Stimulated activated naive CD4-positive, alpha-beta T cell treated with Interleukin-2 at 50 U/mL for 16 hours (primary cell): ENCODE measurements at regions not wholly inside any gene's neighbourhood (a gene's known extent, or its start where the extent isn't known, plus 50 kb on each side); places are given as distances from the start of the nearest gene placed in this dataset.

Experiments used
- DNase-seq: peaks from one replicate; lab custom pipeline; 2025; lab: John Stamatoyannopoulos, UW

DNA sequence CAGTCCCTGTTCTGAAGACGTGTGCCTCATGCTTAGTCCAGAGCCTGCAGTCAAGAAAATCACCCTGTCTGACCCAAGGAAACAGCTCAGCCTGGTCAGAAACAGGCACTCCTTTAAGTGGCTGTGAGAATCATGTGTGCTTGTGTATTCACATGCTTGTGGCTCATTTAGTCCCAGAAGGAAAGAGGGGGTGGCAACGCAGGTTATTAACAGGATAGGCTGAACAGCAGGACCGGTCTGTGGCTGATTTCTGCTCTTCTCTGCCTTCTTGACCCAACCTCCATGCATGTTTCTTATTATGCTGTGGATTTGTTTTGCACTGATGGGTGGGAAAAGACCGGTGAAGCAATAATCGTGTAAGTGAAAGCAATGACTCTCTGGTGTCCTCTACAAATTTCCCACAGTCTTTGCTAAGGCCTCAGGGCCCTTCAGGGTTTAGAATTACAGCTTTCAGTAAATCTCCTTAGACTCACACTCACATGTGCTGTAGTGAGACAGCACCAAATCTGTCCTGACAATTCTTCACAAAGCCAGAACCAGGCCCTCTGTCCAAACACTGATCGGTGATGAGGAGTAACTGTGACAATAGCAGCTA is 288.1 kb downstream of the ETS1 start:
- no peak for DNase-seq

DNA sequence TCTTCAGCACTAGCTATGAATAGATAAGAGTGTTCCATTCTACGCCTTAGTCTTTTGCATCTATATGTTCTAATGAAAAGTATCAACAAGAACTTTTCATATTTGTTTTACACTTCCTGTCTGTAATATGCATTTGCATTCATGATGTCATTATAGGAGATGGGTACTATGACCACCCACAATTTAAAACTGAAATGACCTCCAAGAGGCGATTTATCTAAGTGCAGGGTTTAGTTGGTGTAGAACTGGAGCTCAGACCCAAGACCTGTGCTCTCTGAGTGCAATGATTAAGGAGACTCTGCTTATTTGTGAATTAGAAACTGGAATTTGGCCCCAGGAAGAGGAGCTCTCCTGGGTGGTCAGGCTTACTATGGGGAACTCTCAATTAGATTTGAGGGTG is 289.1 kb downstream of the ETS1 start:
- DNase-seq: no peak

DNA sequence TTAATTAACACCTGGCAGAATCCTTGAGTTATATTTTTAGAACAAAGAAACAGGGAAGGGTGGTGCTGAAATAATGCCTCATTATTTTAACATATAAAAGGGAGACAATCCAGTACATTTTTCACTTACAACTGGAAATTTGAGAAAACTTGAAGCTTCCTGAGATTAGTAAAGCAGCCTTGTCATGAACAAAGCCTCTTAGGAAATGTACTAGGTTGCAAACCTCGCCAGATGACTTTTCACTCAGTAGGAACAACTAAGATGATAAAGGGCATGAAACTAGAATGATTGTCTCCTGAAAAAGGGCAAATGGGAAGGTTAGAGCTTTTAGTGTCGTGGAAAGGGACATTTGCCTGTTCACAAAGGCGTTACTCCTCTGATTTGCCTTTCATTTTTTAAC is 289.6 kb downstream of the ETS1 start:
- no peak for DNase-seq

DNA sequence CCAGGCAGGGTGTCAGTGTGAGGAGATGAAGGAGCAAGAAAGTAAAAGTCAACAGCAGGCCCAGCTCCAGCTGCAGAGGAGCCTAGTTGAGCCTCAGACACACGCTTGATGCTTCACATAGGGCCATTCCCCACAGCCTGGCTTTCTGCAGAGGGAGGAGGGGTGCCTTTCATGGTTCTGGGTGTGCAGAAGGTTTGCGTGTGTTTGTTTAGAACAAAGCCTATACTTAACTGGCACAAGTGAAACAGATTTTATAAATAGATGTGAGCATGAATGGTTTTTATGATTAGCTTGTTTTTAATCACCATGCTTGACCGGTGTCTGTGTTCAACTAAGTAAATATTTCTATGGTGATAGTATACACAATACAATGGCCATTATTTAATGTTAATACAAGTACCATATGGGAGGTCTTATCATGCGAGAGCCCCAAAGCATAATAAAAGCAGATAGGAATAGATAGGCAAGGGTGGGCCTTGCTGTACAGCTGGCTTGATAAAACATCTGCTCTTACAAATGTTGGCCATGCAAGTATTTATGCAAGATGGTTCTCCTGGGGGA is 290.2 kb downstream of the ETS1 start:
- DNase-seq: no peak

DNA sequence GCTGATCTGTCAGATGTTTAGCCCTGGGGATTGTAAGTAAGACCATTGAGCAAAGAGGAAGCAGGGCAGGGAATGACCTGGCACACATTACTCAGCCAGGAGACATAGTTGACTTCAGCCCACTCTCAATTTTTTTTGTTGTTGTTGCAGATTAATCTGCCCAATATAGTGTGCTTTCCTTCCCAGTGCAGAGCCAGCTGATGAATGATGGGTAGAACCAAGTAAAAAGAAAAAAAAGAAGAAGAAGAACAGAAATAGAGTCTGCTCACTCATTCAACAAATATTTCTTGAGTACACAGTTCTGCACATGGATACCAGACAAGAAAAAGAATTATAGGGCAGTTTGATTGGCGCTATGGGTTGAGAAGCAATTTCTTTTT is 292.7 kb downstream of the ETS1 start:
- DNase-seq: no peak

DNA sequence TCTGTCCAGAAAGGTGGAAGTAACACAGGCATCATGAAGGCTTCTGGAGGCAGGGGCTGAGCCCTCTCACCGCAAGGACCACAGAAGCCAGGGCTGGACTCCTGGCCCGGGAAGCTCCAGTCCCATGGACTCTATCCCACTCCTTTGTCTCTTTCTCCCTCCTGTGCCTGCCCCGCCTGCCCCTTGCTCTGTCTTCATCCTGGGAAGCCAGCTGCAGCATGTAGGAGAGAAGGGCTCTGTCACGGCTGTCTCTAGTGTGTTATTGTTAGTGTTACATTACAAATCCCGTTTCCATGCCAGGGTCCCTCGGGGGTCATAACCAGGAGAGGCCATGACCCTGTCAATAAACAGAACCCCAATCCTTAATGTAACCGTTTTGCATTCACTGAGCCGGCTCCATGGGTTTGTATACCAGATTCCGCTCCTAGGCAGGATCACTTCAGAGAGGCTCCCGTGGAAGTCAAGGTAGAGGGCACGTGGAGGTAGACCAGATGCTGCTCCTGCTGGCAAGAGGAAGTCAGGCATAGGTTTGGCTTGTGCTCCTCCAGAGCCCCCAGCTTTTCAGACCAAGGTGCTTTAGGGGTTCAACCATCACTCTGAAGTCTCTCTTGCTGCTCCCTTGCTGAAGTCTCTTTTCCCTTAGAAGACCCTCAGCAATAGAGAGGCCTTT is 293.2 kb downstream of the ETS1 start:
- no peak for DNase-seq

DNA sequence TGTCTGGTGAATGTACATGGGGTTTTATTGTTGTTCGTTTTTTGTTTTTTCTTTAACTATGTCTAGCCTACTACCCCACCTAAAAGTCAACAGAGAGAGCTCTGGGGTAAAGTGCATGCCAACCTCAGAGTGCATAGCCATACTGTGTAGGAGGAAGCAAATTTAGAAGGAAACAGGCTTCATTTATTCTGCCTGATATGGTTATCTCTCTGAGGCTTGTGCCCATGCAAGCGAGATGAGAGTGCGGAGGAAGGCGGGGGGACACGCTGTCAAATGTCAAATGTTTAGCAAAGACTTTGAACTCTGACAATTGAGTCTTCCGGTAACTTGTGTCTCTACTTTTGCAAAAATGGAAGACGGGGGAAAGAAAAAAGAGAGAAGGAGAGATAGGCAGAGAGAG is 295.5 kb downstream of the ETS1 start:
- DNase-seq: peak; percentile 54

DNA sequence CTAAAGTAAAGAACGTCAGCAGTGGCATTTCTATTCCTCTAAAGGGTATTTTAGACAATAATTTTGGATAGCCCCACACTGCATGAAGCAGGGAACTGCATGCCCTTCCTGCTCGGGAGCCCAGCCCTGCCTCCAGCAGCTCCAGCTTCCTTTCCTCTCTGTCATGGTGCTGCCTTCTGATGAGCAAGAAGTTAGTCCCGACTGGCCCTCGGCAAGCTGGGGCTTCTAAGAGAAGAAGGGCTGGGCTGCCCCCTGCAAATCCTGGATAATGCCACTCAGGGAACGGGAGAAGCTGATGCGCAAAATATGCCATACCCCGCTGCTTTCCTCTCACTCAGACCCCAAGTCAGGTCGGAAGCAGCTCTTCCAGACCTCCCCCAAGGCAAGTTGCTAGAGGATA is 296.4 kb downstream of the ETS1 start:
- DNase-seq: no peak

DNA sequence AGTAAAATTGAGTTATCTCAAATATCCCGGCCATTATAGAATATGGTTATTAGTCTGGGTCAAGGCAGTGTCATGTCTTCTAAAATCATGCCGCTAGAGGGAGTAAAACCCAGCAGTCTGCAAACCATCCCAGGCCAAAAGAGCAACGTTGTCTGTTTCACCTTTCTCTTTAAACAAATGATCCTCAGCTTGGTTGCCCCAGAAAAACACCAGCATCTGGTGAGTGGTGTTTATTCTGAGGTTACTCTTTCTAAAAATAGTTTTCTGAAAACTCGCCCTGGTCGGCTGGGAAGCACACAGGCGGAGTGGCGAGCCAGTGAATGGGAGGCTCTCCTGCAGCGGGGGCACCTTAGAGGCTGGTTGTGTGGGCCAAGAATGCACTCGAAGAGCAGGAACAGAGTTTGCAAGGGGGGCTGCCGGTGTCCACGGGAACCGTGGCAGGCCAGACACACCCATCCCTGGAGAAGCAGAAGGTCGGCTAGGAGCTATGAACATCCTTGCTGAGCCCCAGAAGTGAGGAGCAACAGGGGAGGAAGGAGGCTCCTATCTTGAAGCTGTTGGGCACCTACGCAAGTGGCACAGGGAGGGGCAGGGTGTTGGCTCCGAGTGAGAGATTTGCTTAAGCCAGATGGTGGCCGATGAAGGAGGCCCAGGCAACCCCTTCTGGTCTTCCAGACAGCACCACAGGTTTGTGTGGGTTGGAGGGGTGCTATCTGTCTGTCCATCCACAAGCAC is 297.1 kb downstream of the ETS1 start:
- peak; percentile 74 for DNase-seq

DNA sequence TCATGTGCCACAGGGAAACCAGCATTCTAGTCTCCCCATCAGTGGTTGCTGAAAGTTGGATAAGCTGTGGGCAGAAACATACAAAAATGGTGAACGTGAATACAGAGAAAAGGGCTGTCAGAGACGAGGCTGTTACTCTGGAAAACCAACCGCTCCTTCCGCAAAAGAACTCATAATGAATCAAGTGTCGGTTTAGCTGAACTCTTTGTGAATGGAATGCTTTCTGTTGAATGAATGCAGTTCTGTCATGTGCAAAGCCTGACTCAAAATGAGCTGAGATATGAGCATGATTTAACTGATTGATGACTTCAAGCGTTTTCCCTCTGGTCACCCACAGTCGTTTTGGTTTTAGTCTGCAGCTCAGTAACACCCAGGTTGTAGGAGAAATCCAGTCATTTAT is 298.3 kb downstream of the ETS1 start:
- DNase-seq: peak; percentile 50

DNA sequence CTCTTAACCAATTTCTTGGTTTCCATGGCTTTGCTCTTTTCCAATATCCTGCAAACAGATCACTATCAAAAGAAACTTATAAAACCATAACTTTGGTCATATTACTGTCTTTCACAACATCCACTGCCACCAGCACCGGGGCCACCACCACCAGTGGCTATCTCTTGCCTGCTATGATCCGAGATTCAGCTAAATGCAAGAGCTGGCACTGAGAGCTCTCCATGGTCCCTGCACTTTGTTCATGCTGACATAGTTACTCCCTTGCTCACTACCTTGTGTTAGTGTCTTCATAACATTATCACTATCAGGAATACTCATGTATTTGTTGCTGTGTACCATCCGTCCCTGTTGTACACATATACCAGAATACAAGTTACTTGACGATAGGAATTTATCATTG is 299.0 kb downstream of the ETS1 start:
- no peak for DNase-seq

DNA sequence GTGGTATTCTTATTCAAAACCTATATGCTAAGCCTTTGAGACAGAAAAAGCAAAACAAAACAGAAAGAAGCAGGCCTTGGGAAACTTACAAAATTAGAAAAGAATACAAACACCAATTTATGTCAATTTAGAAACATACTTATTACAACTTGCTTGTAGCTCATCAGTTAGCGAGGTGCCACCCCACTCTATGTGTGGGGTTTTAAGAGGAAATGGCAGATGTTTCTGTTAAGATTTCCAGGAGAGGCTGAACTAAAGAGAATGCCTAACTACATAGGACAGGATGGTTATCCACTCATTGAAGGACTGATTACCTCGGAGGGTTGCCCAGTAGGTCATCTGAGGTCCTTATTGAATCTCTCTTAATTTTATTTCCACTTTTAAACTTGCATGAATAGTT is 302.0 kb downstream of the ETS1 start:
- DNase-seq: no peak

DNA sequence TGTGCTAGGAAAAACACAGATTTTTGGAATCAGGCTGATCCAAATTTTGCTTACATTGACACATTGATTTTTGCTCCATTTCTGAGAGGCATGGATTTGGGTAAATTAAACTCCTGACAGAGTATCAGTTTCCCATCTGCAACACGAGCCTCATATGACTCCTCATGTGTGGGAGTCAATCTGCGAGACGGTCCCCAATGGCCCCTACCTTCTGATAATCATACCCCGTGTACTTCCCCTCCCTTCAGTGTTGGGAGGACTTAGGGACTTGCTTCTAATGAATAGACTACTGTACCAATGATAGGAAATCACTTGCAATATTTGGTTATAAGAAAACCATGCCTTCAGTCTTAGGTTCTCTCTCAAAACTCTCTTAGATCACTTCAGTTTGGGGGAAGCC is 302.7 kb downstream of the ETS1 start:
- DNase-seq: no peak

DNA sequence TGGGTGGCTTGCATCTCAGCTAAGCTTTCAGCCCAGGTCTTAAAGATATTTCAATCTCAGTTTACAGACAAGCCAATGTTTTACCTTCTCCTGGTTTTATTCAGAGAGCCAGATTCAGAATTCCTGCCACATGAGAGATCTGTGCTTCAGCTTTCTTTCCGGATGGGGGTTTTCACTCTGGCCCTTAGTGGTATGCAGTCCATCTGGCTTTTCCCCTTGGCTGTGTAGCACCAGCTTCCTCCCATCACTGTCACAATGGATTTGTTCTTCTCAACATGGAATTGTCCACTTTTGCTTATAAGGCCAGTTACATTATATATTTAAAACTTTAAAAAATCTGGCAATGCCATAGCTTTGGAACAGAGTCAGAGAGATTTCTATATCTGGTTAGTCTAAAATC is 303.9 kb downstream of the ETS1 start:
- no peak for DNase-seq

DNA sequence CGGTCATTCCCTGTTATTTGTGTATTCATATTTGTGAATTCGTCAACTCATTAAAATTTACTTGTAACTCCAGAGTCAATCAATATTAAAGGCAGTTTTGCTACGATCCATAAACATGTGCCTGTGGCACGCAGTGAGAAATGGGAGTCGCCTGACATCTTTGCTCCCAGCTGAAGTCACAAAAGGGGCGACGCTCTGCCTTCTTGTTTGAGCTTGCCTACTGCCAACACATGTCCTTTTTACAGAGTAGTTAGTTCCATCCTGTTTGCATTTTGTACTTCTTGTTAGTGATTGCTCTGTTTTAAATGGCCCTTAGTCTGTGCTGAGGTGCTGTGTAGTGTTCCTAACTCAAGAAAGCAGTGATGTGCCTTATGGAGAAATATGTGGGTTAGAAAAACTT is 305.3 kb downstream of the ETS1 start:
- no peak for DNase-seq

DNA sequence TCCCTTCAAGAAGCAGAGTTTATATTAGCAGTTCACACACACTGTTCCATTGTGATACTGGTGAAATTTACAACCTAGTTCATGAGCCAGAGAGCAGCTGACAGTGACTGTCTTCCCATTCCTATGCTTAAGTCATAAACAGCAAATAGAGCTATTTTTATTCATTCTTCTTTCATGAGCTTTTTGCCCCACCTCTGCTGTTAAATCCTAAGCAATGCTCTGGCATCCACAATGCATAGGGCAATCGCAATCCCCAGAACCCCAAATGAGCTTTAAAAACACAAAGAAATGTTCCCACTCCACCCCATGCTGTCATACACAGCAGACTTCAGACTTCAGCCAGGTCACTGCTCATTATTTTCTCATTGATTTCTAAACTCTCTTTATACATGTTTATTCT is 307.5 kb downstream of the ETS1 start:
- no peak for DNase-seq

DNA sequence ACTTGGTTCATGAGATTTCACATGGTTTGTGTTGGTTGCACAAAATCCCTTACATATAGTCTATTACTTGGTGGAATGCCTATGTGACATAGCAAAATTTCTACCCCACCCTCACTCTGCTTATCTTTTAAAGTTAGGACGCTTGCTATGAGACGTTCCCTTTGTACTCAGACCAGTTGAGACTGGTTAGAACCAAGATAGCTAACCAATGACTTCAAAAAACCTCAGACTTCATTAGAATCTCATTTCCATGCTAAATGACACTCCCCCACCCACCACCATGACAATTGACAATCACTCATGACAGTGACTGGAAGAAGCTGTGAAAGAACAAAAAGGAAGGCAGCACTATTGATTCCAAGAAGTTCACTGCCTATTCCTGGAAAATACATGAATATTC is 313.6 kb downstream of the ETS1 start:
- no peak for DNase-seq

DNA sequence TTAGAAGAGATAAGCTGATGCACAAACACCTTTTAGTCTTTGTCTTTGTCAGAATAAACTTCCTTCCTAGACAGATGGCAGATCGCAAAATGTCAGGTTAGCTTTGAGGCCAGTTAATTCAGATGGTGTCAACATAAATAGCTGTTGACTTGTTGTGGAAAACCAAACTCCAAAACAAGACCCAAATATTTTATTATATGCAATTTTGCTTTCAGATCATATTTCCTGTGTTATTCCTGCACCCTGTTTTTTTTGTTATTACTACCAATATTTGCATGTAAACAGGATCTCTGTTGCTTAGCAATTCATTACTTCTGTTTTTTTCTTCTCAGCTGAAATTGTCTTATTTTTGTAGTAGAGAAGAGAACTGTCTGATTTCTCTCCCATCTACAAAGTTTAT is 316.0 kb downstream of the ETS1 start:
- no peak for DNase-seq

DNA sequence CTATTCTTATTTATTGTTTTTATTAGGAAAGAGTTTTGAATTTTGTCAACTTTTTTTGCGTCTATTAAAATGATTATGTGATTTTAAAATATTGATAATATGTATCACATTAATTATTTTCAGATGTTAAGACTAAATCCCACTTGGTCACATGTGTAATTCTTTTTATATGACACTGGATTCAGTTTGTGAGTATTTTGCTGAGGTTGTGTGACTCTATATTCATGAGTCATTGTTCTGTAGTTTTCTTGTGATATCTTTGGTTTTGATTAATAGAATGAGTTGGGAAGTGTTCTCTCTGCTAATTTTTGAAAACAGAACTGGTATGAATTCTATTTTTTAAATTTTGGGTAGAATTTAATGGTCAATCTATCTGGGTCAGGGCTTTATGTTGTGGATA is 317.9 kb downstream of the ETS1 start:
- no peak for DNase-seq

DNA sequence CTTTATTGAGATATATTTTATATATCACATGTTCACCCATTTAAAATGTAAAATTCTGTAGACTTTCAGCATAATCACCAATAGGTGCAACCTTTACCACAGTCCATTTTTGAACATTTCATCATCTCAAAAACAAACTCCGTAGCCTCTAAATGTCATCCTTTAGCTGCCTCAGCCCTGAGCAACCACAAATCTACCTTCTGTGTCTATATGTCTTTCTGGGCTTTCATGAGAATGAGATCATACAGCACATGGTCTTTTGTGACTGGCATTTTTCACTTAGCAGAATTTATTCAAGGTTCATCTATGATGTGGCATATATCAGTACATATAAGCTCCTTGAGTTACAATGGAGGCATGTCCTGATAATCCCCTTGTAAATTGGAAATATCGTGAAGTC is 320.5 kb downstream of the ETS1 start:
- no peak for DNase-seq

DNA sequence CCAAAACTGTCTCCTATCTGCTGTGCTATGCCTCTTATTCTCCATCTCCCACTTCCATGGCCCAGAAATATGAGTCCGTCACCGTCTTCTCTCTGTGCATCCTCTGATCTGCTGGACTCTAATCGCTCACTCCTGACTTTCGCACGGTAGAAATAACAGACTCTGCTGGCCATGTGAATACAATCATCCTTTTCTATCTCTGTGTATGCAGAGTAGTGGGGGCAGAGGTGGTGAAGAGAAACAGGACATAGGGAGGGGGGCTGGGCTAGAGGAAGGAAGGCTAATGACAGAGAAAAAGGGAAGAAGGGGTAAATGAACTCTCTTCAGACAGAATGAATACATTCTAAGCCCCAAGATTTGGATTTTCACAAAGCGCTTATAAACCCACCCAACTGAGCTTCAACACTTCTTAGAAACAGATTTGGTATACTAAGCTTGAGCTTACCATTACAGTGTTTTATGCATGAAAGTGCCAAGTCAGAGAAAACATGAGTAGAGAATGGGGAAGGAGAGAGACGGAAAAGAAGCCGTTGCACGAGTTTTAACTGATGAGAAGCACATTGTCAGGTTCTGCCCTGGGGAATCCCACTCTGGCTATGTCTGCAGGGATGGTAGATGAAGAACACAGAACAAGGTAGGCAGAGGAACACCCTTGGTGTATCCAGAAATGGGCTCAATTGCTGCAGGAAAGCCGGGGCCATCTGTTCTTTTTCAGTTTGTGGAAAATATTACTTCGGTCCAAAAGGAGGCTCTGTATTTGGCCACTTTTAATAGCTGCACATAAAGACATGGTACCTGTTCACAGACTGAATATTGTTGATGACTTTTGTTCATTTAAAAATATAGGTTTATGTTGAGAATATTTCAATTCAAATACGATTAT is 324.7 kb downstream of the ETS1 start:
- no peak for DNase-seq

DNA sequence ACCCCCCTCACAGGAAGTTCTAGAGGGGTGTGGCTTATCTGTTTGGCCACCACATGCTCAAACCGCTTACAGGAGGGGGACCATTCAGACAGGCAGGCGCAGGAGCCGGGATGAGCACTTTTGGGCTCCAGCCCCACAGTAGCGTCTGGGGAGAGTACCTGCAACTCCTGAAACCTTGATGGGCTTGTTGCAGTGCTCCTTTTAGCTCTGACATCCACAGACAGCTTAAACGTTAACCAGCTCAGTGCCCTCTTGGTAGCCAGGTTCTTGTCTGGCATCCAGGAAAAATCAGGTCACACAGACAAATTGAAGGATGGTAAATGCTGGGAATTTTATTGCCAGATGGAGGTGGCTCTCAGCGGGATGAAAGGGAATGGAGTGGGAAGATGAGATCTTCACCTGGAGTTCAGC is 326.3 kb downstream of the ETS1 start:
- no peak for DNase-seq
